Trophoblast cell (in vitro differentiated cells and primary cell): ENCODE measurements at regions not wholly inside any gene's neighbourhood (a gene's known extent, or its start where the extent isn't known, plus 50 kb on each side); places are given as distances from the start of the nearest gene placed in this dataset.

Source experiments
- DNase-seq, 2 donors: peaks; one replicate each; pipeline ENCODE4 v3.0.0-alpha.2; 2016
- H2AFZ ChIP-seq: 2 replicates; pipeline ENCODE4 v1.6.1; 2013; ENCODE audit warnings: low read length, moderate library complexity, mild to moderate bottlenecking; ENCODE audit not compliant: insufficient read depth, poor library complexity
- H2AK5ac ChIP-seq: 2 replicates; pipeline ENCODE4 v1.6.1; 2013; ENCODE audit warnings: mild to moderate bottlenecking, low read length
- H2BK120ac ChIP-seq: 2 replicates; pipeline ENCODE4 v1.6.1; 2013; ENCODE audit warnings: low read length, mild to moderate bottlenecking, moderate library complexity; ENCODE audit not compliant: insufficient read depth, poor library complexity
- H2BK12ac ChIP-seq: 2 replicates; pipeline ENCODE4 v1.6.1; 2013; ENCODE audit warnings: mild to moderate bottlenecking, low read length, moderate library complexity
- H2BK5ac ChIP-seq: 2 replicates; pipeline ENCODE4 v1.6.1; 2013; ENCODE audit warnings: low read length, low read depth, moderate library complexity, mild to moderate bottlenecking; ENCODE audit not compliant: poor library complexity
- H3K14ac ChIP-seq: 2 replicates; pipeline ENCODE4 v1.6.1; 2013; ENCODE audit warnings: mild to moderate bottlenecking, low read length
- H3K18ac ChIP-seq: 2 replicates; pipeline ENCODE4 v1.6.1; 2013; ENCODE audit warnings: mild to moderate bottlenecking, low read length
- H3K23ac ChIP-seq: 2 replicates; pipeline ENCODE4 v1.6.1; 2013; ENCODE audit warnings: low read length
- H3K27ac ChIP-seq: 2 replicates; pipeline ENCODE4 v1.5.1; 2013; ENCODE audit warnings: low read depth, mild to moderate bottlenecking, inconsistent platforms, low read length, moderate library complexity
- H3K27me3 ChIP-seq: 2 replicates; pipeline ENCODE4 v1.6.1; 2013; ENCODE audit warnings: inconsistent platforms, mild to moderate bottlenecking, low read length, moderate library complexity; ENCODE audit not compliant: insufficient read depth
- H3K36me3 ChIP-seq, 2 experiments: 1 replicate in 1 of 2; 2 replicates in 1 of 2; pipeline ENCODE4 v1.6.1; 2013; ENCODE audit warnings: low read length in 2 of 2, mild to moderate bottlenecking in 2 of 2, moderate library complexity in 1 of 2; ENCODE audit not compliant: insufficient read depth in 2 of 2, control insufficient read depth in 1 of 2
- H3K4ac ChIP-seq: 2 replicates; pipeline ENCODE4 v1.6.1; 2013; ENCODE audit warnings: low read depth, mild to moderate bottlenecking, low read length, moderate library complexity
- H3K4me1 ChIP-seq, 2 experiments: 1 replicate in 1 of 2; 2 replicates in 1 of 2; pipeline ENCODE4 v1.6.1; 2013; ENCODE audit warnings: low read length in 2 of 2, mild to moderate bottlenecking in 2 of 2, moderate library complexity in 1 of 2; ENCODE audit not compliant: insufficient read depth in 2 of 2, control insufficient read depth in 1 of 2
- H3K4me2 ChIP-seq: 2 replicates; pipeline ENCODE4 v1.6.1; 2013; ENCODE audit warnings: inconsistent platforms, mild to moderate bottlenecking, low read length, moderate library complexity
- H3K4me3 ChIP-seq: 2 replicates; pipeline ENCODE4 v1.5.1; 2013; ENCODE audit warnings: mild to moderate bottlenecking, low read depth, low read length, inconsistent platforms
- H3K79me1 ChIP-seq: one replicate; pipeline ENCODE4 v1.6.1; 2013; ENCODE audit warnings: low read length
- H3K79me2 ChIP-seq: 2 replicates; pipeline ENCODE4 v1.6.1; 2013; ENCODE audit warnings: low read length, mild to moderate bottlenecking; ENCODE audit not compliant: control insufficient read depth, insufficient read depth, poor library complexity
- H3K9ac ChIP-seq: 2 replicates; pipeline ENCODE4 v1.6.1; 2013; ENCODE audit warnings: mild to moderate bottlenecking, low read length
- H3K9me3 ChIP-seq: 2 replicates; pipeline ENCODE4 v1.6.1; 2013; ENCODE audit warnings: low read depth, mild to moderate bottlenecking, control low read depth, inconsistent platforms, low read length; ENCODE audit not compliant: insufficient read depth
- H4K12ac ChIP-seq: 2 replicates; pipeline ENCODE4 v1.6.1; 2013; ENCODE audit warnings: low read depth, mild to moderate bottlenecking, low read length, moderate library complexity
- H4K8ac ChIP-seq: 2 replicates; pipeline ENCODE4 v1.6.1; 2013; ENCODE audit warnings: low read depth, mild to moderate bottlenecking, low read length, moderate library complexity
- H4K91ac ChIP-seq: one replicate; pipeline ENCODE4 v1.6.1; 2013; ENCODE audit warnings: low read depth, mild to moderate bottlenecking, low read length, moderate library complexity
- WGBS: extraction: QIAGEN DNeasy Blood & Tissue Kit; methylation state at CpG from one replicate; pipeline ENCODE4 v1.1.7; 2013; ENCODE audit warnings: missing lambda C conversion rate; ENCODE audit not compliant: insufficient read length, insufficient coverage; ENCODE audit errors: extremely low coverage; 5-methylcytosine and 5-hydroxymethylcytosine counted together

DNA sequence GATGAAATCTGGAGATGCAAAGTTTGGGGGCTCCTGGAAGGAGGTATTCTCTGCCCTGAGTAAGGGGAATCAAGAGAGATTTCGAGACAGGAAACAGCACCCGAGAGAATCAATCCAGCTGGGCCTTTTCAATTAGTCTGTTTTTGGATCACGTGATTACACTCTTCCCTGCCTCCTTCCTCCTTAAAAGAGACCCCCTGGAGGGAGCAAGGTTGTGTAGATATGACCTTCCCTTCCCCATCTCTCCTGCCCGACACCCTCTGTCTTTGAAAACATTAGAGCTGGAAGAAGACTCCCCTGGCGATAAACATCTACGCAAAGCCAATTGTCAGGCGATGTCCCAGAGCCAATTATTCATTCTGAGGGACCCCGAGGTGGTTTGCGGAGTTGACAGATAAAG, 407.9 kb downstream of the MIAT start:
- no peak overlapping the region for H2BK12ac ChIP-seq
- H4K91ac ChIP-seq, result no peak overlapping the region
- H2BK120ac ChIP-seq, result no peak overlapping the region
- H4K8ac ChIP-seq, result no peak overlapping the region
- no peaks in the 10 kb centered on the region for H3K79me1 ChIP-seq
- H3K79me2 ChIP-seq, result no peaks in the 10 kb centered on the region
- H3K4me2 ChIP-seq, result no peak overlapping the region
- H3K36me3 ChIP-seq, result no peaks in the 10 kb centered on the region
- no peak overlapping the region for H3K18ac ChIP-seq
- H4K12ac ChIP-seq, result no peak overlapping the region
- no peak overlapping the region for H3K9ac ChIP-seq
- H3K27ac ChIP-seq, result no peak overlapping the region
- H3K4me3 ChIP-seq, result no peak overlapping the region
- WGBS, result no CpG with 5 or more reads among the region's 9 CpGs
- no peak overlapping the region for H3K14ac ChIP-seq
- H3K4me1 ChIP-seq, result peaks cover 0 to 3% of the 10 kb centered on the region in 2 experiments
- no peak overlapping the region for H2AFZ ChIP-seq
- H2AK5ac ChIP-seq, result no peak overlapping the region
- H3K23ac ChIP-seq, result no peak overlapping the region
- H3K9me3 ChIP-seq, result no peaks in the 10 kb centered on the region
- no peak overlapping the region for H2BK5ac ChIP-seq
- no peaks in the 10 kb centered on the region for H3K27me3 ChIP-seq
- DNase-seq, result no peak
- H3K4ac ChIP-seq, result no peak overlapping the region

DNA sequence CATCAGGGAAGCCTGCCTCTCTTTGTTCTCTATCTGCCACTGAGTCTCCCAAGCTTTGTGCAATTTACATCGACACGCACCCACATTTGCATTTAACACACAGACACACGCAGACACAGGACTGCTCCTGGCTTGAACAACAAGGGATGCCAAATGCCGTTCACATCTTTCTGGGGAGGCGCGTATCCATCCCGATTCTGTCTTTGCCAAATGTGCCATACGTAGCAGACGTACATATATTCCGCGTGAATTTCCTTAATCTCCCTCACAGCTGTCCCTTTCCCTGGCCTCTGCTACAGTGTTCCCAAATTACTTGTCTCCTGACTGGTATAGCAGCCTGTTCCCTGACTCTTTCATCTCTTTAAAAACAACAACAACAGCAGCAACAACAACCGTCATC, 409.5 kb downstream of the MIAT start:
- Histone ChIP-seq H2AK5ac (no peak overlapping the region), H3K14ac (no peak overlapping the region), H3K4me2 (no peak overlapping the region), H2BK5ac (no peak overlapping the region), H4K12ac (no peak overlapping the region), H3K9me3 (no peaks in the 10 kb centered on the region), H2BK120ac (no peak overlapping the region), H3K4me3 (no peak overlapping the region), H2AFZ (no peak overlapping the region), H4K91ac (no peak overlapping the region), H2BK12ac (no peak overlapping the region), H3K79me1 (no peaks in the 10 kb centered on the region), H3K36me3 (no peaks in the 10 kb centered on the region), H3K4ac (no peak overlapping the region), H3K23ac (no peak overlapping the region), H3K79me2 (no peaks in the 10 kb centered on the region), H3K27ac (no peak overlapping the region), H3K18ac (no peak overlapping the region), H4K8ac (no peak overlapping the region), H3K4me1 (peaks cover 0 to 2% of the 10 kb centered on the region in 2 experiments), H3K27me3 (no peaks in the 10 kb centered on the region), H3K9ac (no peak overlapping the region)
- no CpG with 5 or more reads among the region's 12 CpGs for WGBS
- DNase-seq, result no peak

DNA sequence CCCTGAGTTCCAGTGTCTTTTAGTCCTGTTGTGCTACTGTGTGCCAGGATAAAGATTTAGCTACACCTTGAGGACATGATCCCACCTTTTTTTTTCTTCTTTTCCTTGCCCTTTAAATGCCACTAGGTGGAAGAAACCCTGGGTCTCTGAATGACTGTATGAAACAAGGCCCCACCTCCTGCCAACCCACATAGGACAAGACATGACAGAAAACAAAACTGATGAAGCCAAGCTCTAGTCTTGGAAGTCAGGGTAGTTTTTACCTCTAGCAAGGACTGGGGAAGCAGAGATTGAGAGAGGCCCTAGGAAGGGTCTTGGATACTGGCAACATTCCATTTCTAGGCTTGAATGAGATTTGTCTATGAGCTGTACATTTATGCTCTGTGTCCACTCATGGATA, 410.7 kb downstream of the MIAT start:
- Histone ChIP-seq H4K12ac (no peak overlapping the region), H2BK5ac (no peak overlapping the region), H2AK5ac (no peak overlapping the region), H3K18ac (no peak overlapping the region), H2AFZ (no peak overlapping the region), H3K27ac (no peak overlapping the region), H3K4me2 (no peak overlapping the region), H3K4ac (no peak overlapping the region), H4K8ac (no peak overlapping the region), H3K4me3 (no peak overlapping the region), H2BK12ac (no peak overlapping the region), H4K91ac (no peak overlapping the region), H3K9me3 (no peaks in the 10 kb centered on the region), H3K36me3 (no peaks in the 10 kb centered on the region), H3K9ac (no peak overlapping the region), H3K23ac (no peak overlapping the region), H3K14ac (no peak overlapping the region), H3K27me3 (no peaks in the 10 kb centered on the region), H3K79me1 (no peaks in the 10 kb centered on the region), H3K79me2 (no peaks in the 10 kb centered on the region), H2BK120ac (no peak overlapping the region), H3K4me1 (peaks cover 0 to 2% of the 10 kb centered on the region in 2 experiments)
- no peak for DNase-seq

DNA sequence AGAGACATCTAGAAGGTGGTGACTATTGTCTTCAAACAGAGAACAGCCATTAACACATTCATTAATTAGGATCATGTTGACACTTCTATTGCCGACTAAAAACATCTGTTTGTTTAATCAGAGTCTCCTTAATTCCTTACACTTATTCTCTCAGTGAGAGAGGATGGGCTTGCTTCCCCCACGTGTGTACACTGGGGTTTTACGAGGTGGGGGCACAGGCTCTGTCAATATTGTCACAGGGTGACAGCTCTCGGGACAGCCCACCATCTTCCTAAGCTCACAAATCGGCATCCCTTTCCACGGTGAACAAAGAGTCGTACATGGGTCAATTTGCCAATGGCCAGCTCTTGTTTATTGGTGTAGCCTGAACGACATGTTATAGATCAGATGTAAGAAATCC, 413.2 kb downstream of the MIAT start:
- no peaks in the 10 kb centered on the region for H3K79me2 ChIP-seq
- H3K4me3 ChIP-seq, result no peak overlapping the region
- peaks cover 0 to 2% of the 10 kb centered on the region in 2 experiments for H3K4me1 ChIP-seq
- no peak for DNase-seq
- H4K91ac ChIP-seq, result no peak overlapping the region
- no peak overlapping the region for H4K8ac ChIP-seq
- no peak overlapping the region for H2BK12ac ChIP-seq
- H3K27ac ChIP-seq, result no peak overlapping the region
- H3K9me3 ChIP-seq, result no peaks in the 10 kb centered on the region
- no peaks in the 10 kb centered on the region for H3K36me3 ChIP-seq
- H3K14ac ChIP-seq, result no peak overlapping the region
- no peak overlapping the region for H3K18ac ChIP-seq
- H3K27me3 ChIP-seq, result no peaks in the 10 kb centered on the region
- H3K23ac ChIP-seq, result no peak overlapping the region
- H3K79me1 ChIP-seq, result no peaks in the 10 kb centered on the region
- no peak overlapping the region for H3K4me2 ChIP-seq
- no CpG with 5 or more reads among the region's 8 CpGs for WGBS
- no peak overlapping the region for H4K12ac ChIP-seq
- H2AFZ ChIP-seq, result no peak overlapping the region
- no peak overlapping the region for H2BK5ac ChIP-seq
- no peak overlapping the region for H2BK120ac ChIP-seq
- no peak overlapping the region for H2AK5ac ChIP-seq
- no peak overlapping the region for H3K9ac ChIP-seq
- H3K4ac ChIP-seq, result no peak overlapping the region
